A673 (cell line): ENCODE measurements at regions not wholly inside any gene's neighbourhood (a gene's known extent, or its start where the extent isn't known, plus 50 kb on each side); places are given as distances from the start of the nearest gene placed in this dataset.

Experiments used
- BruUV-seq: library from RNA; stranded (reverse); fragments of 400-500 nt; replicated peaks from 2 replicates; lab custom pipeline; 2021; lab: Mats Ljungman, UMichigan
- CTCF ChIA-PET: fragments of 300-600 bp; sonication (Branson Sonifier 250); formaldehyde crosslinking; loops from one replicate; lab custom pipeline; 2022; ENCODE audit warnings: antibody characterized with exemption; lab: Charles Lee
- POLR2A ChIA-PET: fragments of 300-600 bp; sonication (Branson Sonifier 250); formaldehyde crosslinking; loops from one replicate; lab custom pipeline; 2022; ENCODE audit warnings: antibody characterized with exemption; ENCODE audit not compliant: low non-redundant PET; lab: Charles Lee
- DNase-seq: peaks from one replicate; pipeline ENCODE4 v3.0.0-alpha.2; 2015; ENCODE audit warnings: low spot score
- H3K27ac ChIP-seq: fragments of 200-600 bp; sonication (generic); 2 replicates; pipeline ENCODE4 v1.5.1; 2016; ENCODE audit warnings: mixed run types, low read depth, mild to moderate bottlenecking, mixed read lengths, antibody characterized with exemption, low read length; ENCODE audit not compliant: poor library complexity, severe bottlenecking
- H3K27me3 ChIP-seq: fragments of 200-600 bp; sonication (generic); replicated peaks from 2 replicates; pipeline ENCODE4 v1.6.1; 2017; ENCODE audit warnings: mixed run types, low read depth, mild to moderate bottlenecking, mixed read lengths, antibody characterized with exemption, low read length; ENCODE audit not compliant: insufficient read depth, poor library complexity
- H3K36me3 ChIP-seq: fragments of 200-600 bp; sonication (generic); 2 replicates; pipeline ENCODE4 v1.6.1; 2016; ENCODE audit warnings: mixed run types, mild to moderate bottlenecking, mixed read lengths, antibody characterized with exemption, low read length; ENCODE audit not compliant: insufficient read depth, poor library complexity, severe bottlenecking
- H3K4me1 ChIP-seq: fragments of 200-600 bp; sonication (generic); 2 replicates; pipeline ENCODE4 v1.6.1; 2017; ENCODE audit warnings: mixed run types, mild to moderate bottlenecking, mixed read lengths, antibody characterized with exemption, low read length; ENCODE audit not compliant: insufficient read depth, poor library complexity, severe bottlenecking
- H3K4me3 ChIP-seq: fragments of 200-600 bp; sonication (generic); 2 replicates; pipeline ENCODE4 v1.5.1; 2016; ENCODE audit warnings: low read depth, mixed run types, mild to moderate bottlenecking, mixed read lengths, low read length; ENCODE audit not compliant: poor library complexity, severe bottlenecking
- H3K9me3 ChIP-seq: fragments of 200-600 bp; sonication (generic); 2 replicates; pipeline ENCODE4 v1.6.1; 2016; ENCODE audit warnings: mixed run types, low read depth, mild to moderate bottlenecking, mixed read lengths, antibody characterized with exemption, low read length; ENCODE audit not compliant: poor library complexity, severe bottlenecking
- EZH2 ChIP-seq: fragments of 200-600 bp; sonication (generic); IDR thresholded peaks from 2 replicates; pipeline ENCODE4 v1.6.1; 2017; ENCODE audit warnings: borderline replicate concordance, low read depth, mild to moderate bottlenecking, mixed read lengths, antibody characterized with exemption, low read length; ENCODE audit not compliant: poor library complexity, severe bottlenecking
- intact Hi-C: fragments of 100-400 bp; cut with micrococcal nuclease; formaldehyde crosslinking; loops from one replicate; pipeline ENCODE4 v1.10.0; 2022; ENCODE audit not compliant: unreplicated experiment
- TF ChIP-seq, protein P1 (sequence below): fragments of 300-800, 200-600 bp; sonication (generic); conservative IDR thresholded peaks from 2 replicates; pipeline ENCODE4 v1.5.1; 2017; ENCODE audit warnings: low read depth, mild to moderate bottlenecking, antibody characterized with exemption, low read length, moderate library complexity, mixed read lengths

DNA sequence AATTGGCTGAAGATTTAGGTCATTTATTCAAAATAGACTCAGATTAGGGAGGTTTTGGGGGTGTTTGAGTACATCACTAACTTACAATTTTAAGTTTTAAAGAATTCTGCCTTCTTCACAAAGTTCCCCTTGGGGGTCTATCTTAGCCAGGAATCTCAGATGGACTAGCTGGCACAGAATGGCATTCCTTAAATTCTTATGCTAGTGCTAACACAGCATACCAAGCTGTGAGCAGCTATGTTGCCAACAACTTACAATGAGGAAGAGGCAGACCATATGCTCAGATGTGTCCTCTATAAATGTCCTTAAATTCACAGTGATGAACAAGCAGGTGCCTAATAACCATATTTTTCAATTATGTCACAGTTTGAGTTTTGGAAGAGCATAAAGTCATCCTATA is 60.9 kb upstream of the NPHP3 start:
- peak; percentile 50 for DNase-seq
- H3K27me3 ChIP-seq: no peaks in the 10 kb centered on the region
- no peaks in the 10 kb centered on the region for H3K36me3 ChIP-seq
- no peak overlapping the region for H3K27ac ChIP-seq
- H3K4me1 ChIP-seq: peaks cover 12% of the 10 kb centered on the region
- POLR2A ChIA-PET: no interaction called here
- H3K9me3 ChIP-seq: no peaks in the 10 kb centered on the region
- CTCF ChIA-PET: no interaction called here
- intact Hi-C loops: no loop called here
- no TSS peak for BruUV-seq
- H3K4me3 ChIP-seq: no peak overlapping the region
- TF ChIP-seq EZH2: no peak
- TF ChIP-seq, protein P1, sequence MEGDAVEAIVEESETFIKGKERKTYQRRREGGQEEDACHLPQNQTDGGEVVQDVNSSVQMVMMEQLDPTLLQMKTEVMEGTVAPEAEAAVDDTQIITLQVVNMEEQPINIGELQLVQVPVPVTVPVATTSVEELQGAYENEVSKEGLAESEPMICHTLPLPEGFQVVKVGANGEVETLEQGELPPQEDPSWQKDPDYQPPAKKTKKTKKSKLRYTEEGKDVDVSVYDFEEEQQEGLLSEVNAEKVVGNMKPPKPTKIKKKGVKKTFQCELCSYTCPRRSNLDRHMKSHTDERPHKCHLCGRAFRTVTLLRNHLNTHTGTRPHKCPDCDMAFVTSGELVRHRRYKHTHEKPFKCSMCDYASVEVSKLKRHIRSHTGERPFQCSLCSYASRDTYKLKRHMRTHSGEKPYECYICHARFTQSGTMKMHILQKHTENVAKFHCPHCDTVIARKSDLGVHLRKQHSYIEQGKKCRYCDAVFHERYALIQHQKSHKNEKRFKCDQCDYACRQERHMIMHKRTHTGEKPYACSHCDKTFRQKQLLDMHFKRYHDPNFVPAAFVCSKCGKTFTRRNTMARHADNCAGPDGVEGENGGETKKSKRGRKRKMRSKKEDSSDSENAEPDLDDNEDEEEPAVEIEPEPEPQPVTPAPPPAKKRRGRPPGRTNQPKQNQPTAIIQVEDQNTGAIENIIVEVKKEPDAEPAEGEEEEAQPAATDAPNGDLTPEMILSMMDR: no peak

DNA sequence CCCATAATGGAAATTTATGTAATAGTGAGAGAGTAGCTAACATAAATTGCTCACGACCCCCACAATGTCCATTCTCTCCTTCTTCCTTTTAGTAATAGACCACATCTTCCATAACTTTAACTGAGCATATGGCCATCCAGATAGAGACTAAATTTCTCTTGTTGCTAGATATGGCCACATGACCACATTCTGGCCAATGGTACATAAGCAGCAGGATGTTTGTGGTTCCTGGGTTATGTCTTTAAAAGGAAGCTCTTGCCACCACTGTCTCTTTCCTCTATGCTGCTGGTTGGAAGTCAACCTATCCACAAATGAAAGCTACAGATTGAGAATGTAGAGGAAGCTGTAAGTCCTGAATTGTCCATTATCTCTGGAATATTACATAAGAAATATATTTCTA is 59.7 kb upstream of the NPHP3 start:
- intact Hi-C loops: no loop called here
- no peaks in the 10 kb centered on the region for H3K9me3 ChIP-seq
- ChIA-PET CTCF (no interaction called here), POLR2A (no interaction called here)
- H3K36me3 ChIP-seq: no peaks in the 10 kb centered on the region
- no peak for TF ChIP-seq EZH2
- TF ChIP-seq, protein P1: no peak
- no peak overlapping the region for H3K27ac ChIP-seq
- peaks cover under 1% of the 10 kb centered on the region for H3K4me1 ChIP-seq
- no peaks in the 10 kb centered on the region for H3K27me3 ChIP-seq
- DNase-seq: no peak
- no peak overlapping the region for H3K4me3 ChIP-seq
- no TSS peak for BruUV-seq

DNA sequence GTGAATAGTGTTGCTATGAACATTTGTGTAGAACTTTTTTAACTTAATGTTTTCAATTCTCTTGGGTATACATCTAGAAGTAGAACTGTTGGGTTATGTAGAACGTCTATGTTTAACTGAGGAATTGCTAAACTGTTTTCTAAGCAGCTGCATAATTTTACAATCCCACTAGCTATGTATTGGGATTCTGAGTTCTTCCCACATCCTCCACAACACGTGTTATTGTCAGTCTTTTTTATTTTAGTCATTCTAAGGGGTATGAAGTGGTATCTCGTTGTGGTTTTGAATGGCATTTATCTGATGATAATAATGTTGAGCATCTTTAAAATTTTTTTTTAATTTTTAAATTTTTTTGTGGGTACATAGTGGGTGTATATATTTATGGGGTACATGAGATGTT is 55.0 kb upstream of the NPHP3 start:
- intact Hi-C loops: no loop called here
- no TSS peak for BruUV-seq
- no peaks in the 10 kb centered on the region for H3K27me3 ChIP-seq
- CTCF ChIA-PET: no interaction called here
- TF ChIP-seq, protein P1: no peak
- TF ChIP-seq EZH2: no peak
- H3K4me1 ChIP-seq: no peaks in the 10 kb centered on the region
- H3K9me3 ChIP-seq: no peaks in the 10 kb centered on the region
- POLR2A ChIA-PET: no interaction called here
- no peak overlapping the region for H3K27ac ChIP-seq
- no peaks in the 10 kb centered on the region for H3K36me3 ChIP-seq
- H3K4me3 ChIP-seq: no peak overlapping the region
- DNase-seq: no peak
